Activated T-helper 1 cell treated with Interleukin-2 at 50 U/mL for 16 hours (primary cell): ENCODE measurements at regions not wholly inside any gene's neighbourhood (a gene's known extent, or its start where the extent isn't known, plus 50 kb on each side); places are given as distances from the start of the nearest gene placed in this dataset.
A peak's percentile ranks its signal among the peaks of the same experiment; 100 is the strongest.

Source experiments
- DNase-seq: peaks from one replicate; pipeline ENCODE4 v3.0.0-alpha.2; 2020; ENCODE audit warnings: low read depth

GRCh38 chr10:120285408-120285807, 171.6 kb upstream of the PLPP4 start:
- no peak for DNase-seq

GRCh38 chr10:120286280-120286679, 170.7 kb upstream of the PLPP4 start:
- no peak for DNase-seq

DNA sequence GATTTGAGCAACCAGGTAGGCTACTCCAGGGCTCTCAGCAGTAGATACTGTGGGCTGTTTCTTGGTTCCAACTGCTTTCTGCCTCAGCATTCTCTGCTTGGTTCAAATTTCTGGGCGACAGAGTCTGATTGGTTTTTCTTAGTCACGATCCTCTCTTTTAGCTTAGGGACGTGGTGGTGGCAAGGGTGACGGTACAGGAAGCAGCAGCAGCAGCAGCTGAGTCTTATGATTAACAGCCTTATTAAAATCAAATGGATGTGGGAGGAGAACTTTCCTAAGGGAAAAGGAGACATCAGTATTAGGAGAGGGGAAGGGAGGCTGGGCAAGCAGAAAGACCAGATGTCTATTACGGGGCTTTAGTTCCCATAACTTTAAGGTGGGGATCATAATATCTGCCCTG, 156.5 kb upstream of the PLPP4 start:
- no peak for DNase-seq

- no peak for DNase-seq
These were observed 148.4 kb upstream of the PLPP4 start for GRCh38 chr10:120308589-120308988.

DNA sequence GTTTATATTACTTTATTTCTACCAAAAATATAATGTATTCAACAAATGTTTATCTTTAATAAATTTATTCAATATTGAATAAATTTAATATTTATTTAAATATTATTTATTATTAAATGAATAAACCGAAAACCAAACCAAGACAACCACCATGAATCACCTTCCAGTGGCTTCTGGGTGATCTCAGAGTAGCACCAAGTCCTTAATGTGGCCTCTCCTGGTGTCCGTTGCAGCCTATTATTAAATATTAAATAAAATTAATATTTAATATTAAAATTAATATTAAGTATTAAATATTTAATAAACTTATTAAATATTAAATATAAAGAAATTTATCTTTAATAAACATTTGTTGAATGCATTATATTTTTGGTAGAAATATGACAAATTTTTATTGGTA, 143.3 kb upstream of the PLPP4 start:
- no peak for DNase-seq

- DNase-seq, result no peak
These were observed 142.6 kb upstream of the PLPP4 start for GRCh38 chr10:120314442-120314841.

- no peak for DNase-seq
These were observed 138.2 kb upstream of the PLPP4 start for GRCh38 chr10:120318862-120319261.

DNA sequence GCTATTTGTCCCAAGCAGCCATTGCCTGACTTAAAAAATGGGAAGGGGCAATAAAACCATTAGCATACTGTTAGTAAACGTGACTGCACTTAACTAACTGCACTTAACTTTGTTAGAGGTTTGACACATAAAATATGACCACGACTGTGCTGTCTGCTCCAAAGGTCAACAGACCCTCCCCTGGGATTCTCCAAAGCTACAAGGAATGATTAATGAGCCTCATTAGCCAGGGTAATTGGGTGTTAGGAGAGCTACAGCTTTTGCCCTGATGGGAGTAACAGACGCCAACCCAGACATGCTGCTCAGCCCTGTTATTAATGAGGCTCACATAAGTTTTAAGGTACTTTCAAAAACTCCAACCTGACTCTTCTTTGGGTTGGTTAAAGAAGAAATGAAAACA, 129.4 kb upstream of the PLPP4 start:
- no peak for DNase-seq

DNA sequence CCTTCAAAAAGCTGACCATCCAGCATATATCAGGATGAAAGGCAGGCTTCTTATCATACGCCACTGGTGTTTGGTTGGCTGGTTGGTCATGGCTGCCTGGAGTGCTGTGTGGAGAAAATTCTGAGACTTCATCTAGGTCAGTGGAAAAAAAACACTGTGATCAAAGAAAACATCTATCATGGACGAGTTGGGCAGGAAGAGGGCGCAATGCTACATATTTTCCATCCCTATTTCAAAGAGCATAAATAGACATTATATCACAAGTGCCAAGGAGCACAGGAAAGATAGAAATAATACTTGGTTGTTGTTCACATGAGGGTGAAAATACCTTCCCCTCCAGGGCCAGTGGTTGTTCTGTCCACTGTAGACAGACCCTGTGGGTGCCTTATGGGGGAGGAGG, 128.4 kb upstream of the PLPP4 start:
- DNase-seq, result no peak

- DNase-seq, result no peak
These were observed 121.5 kb upstream of the PLPP4 start for GRCh38 chr10:120335553-120335952.

GRCh38 chr10:120336306-120336910, 120.6 kb upstream of the PLPP4 start:
- no peak for DNase-seq

DNA sequence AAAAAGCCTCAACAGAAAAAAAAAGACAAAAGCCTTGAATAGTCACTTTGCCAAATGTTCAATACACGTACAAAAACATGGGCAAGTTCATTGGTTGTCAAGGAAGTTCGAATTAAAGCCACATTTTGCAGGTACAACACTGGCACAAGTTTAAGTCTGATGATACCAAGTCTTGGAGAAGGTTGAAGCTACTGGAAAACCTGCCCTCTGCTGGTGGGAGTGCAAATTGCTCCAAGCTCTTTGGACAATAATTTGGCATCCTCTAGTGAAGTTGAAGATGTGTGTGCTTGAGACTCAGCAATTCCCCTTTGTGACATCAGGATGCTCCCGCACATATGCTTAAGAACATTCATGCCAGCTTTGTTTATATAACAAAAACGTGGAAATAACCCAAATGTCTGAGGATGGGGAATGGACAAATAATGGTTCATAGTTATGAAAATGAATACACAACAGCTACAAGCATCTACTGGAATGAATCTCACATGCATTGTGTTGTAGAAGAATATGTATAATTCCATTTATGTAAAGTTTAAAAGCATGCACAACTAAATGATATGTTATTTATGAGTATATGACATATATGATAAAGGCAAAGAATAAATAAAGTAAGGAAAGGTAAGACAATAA, 120.0 kb upstream of the PLPP4 start:
- DNase-seq, result peak; percentile 3

GRCh38 chr10:120342115-120342714, 114.8 kb upstream of the PLPP4 start:
- no peak for DNase-seq

- DNase-seq, result no peak
These were observed 111.8 kb upstream of the PLPP4 start for GRCh38 chr10:120345186-120345585.

DNA sequence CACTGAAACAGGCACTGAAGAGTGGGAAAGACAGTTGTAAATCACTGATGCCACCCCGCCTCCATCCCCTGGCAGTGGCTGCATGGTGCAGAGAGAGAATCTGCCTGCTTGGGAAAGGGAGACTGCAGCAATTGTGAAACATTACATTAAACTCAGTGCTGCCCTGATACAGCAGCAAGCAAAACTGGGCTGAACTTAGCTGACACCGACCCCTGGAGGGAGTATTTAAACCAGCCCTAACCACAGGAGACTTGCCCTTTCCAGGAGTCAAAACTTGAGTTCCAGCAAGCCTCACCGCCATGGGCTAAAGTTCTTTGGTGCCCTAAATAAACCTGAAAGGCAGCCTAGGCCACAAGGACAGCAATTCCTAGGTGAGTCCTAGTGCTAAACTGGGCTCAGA, 109.4 kb upstream of the PLPP4 start:
- no peak for DNase-seq

DNA sequence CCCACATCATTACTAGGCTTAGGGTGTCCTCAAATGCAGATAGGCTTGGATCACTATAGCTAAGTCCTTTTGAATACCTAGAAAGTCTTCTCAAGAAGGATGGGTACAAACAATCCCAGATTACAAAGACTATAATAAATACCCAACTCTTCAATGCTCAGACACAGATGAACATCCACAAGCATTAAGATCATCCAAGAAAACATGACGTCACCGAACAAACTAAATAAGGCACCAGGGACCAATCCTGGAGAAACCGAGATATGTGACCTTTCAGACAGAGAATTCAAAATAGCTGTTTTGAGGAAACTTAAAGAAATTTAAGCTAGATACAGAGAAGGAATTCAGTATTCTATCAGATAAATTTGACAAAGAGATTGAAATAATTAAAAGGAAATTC, 108.0 kb upstream of the PLPP4 start:
- DNase-seq, result no peak

DNA sequence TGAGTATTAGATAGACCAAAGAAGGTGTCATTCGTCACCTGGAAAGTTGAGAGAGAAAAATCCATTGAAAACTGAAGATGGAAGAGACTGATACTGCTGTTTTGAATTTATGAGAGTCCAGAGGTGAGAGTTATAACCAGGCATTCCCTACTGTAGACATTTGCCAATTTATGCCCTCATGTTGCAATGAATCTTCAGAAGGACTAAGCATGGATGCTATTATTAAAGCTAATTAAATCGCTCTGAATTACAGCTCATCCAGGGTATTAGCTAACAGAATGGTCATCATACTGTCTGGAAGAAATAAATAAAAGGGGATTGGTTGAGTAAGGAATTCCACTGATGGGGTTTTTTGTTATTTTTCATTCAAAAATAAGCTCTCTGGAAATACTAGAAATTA, 101.6 kb upstream of the PLPP4 start:
- no peak for DNase-seq

- no peak for DNase-seq
These were observed 96.5 kb upstream of the PLPP4 start for GRCh38 chr10:120360571-120360970.

DNA sequence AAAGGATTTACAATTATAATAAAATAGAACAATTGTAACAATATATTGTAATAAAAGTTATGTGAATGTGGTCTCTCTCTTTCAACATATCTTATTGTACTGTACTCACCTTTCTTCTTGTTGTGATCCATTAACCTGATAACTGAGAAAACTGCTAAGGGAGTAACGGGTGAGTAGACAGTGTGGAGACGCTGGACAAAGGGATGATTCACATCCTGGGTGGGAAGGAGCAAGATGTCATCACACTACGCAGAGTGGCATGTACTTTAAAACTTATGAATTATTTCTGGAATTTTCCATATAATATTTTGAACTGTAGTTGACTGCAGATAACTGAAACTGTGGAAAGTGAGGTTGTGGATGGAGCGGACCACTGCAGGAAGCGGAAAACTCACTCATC, 91.2 kb upstream of the PLPP4 start:
- no peak for DNase-seq

GRCh38 chr10:120367341-120367740, 89.7 kb upstream of the PLPP4 start:
- DNase-seq, result no peak

DNA sequence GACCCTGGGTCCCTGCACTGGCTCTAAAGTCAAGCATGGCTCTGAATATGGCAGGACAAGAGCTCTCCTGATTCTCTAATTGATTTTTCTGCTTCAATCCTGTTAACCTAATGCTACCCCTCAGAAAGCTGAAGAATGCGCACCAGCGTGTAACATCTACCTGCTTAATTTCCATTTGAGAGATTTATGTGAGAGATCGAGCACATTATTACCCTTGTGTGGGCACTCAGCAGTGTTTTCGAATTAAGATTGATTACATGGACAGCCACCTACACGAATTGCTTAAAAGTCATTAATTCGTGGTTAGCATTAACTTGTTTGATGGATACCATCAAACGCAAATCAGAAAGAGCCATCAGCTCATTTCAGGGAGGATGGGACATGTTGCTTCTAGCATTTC, 88.7 kb upstream of the PLPP4 start:
- no peak for DNase-seq

- DNase-seq, result no peak
These were observed 88.1 kb upstream of the PLPP4 start for GRCh38 chr10:120368927-120369326.

DNA sequence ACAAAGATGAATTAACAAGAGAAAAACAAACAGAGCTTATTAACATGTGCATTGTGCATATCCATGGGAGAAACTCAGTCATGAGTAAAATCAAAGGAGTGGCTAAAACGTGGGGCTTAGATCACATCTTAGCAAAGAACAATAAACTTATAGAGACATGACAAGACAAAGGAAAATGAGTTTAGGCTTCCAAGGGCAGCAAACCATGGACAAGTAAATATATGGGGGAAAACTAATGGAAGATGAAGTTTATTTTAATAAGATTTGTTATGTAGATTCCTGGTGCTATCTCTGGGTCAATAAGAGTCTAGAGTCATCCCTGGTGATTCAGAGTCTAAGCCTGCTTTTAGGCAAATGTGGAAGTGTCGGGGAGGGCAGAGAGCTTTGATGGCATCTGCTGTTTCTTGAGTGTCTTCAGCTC, 87.2 kb upstream of the PLPP4 start:
- DNase-seq, result no peak

- no peak for DNase-seq
These were observed 85.2 kb upstream of the PLPP4 start for GRCh38 chr10:120371856-120372255.
